ENCODE measurements at regions not wholly inside any gene's neighbourhood (a gene's known extent, or its start where the extent isn't known, plus 50 kb on each side); places are given as distances from the start of the nearest gene placed in this dataset.

DNA sequence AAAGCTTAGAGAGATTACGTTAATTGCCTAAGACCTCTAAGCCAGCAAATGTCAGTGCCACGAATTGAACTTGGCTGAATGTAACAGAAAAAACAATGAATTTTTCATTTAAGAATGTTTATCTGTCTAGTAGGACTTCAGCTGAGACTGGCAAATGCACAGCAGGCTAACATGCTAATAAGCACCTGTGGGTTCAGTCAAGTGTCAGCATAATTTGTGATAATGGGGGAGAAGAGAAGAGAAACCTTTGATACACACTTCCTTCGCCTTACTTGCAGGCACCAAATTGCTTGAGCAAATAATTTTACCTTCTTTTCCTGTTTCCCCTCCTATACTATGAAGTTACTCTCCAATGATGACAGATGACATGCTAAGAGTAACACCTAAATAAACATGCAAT, 1136.5 kb upstream of the SORCS1 start:
- 40% methylated on average over 1 of the region's 3 CpGs for WGBS (ENCODE audit: insufficient coverage)
- DNase-seq (ENCODE audit: low read depth in 4 of 6, low spot score in 6 of 6), result peak in 1 of 6 donors; percentile 5
- H3K36me3 ChIP-seq (ENCODE audit: control insufficient read depth, insufficient read depth, low read length), result no peaks in the 10 kb centered on the region
- no peaks in the 10 kb centered on the region for H3K27me3 ChIP-seq (ENCODE audit: control insufficient read depth, insufficient read depth, low read length)
- H3K4me3 ChIP-seq (ENCODE audit: low read depth, low read length), result no peak overlapping the region
- H3K27ac ChIP-seq (ENCODE audit: low read depth, low read length), result no peak overlapping the region
- no peaks in the 10 kb centered on the region for H3K4me1 ChIP-seq (ENCODE audit: control insufficient read depth, insufficient read depth, low read length)
- H3K9me3 ChIP-seq (ENCODE audit: control insufficient read depth, insufficient read depth, low read length), result no peaks in the 10 kb centered on the region

DNA sequence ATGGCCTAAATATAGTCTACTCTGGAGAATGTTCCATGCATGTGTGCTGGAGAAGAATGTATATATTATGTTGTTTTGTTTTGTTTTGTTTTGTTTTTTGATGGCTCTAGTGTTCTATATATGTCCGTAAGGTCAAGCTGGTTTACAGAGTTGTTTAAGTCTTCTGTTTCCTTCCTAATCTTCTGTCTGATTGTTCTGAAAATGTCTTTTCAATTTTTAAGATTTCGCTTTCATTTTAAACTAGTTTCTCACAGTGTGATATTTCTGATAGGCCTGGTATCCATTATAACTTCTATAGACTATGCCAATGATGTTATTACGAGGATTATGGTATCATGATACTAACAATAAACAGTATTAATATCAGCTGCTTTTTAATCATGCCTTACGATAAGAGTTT, 1126.3 kb upstream of the SORCS1 start:
- H3K27me3 ChIP-seq (ENCODE audit: control insufficient read depth, insufficient read depth, low read length), result no peaks in the 10 kb centered on the region
- H3K9me3 ChIP-seq (ENCODE audit: control insufficient read depth, insufficient read depth, low read length), result peaks cover 2% of the 10 kb centered on the region
- no peak overlapping the region for H3K4me3 ChIP-seq (ENCODE audit: low read depth, low read length)
- DNase-seq (ENCODE audit: low read depth in 4 of 6, low spot score in 6 of 6), result no peak
- H3K4me1 ChIP-seq (ENCODE audit: control insufficient read depth, insufficient read depth, low read length), result no peaks in the 10 kb centered on the region
- no CpG with 5 or more reads among the region's 4 CpGs for WGBS (ENCODE audit: insufficient coverage)
- no peak overlapping the region for H3K27ac ChIP-seq (ENCODE audit: low read depth, low read length)
- no peaks in the 10 kb centered on the region for H3K36me3 ChIP-seq (ENCODE audit: control insufficient read depth, insufficient read depth, low read length)

DNA sequence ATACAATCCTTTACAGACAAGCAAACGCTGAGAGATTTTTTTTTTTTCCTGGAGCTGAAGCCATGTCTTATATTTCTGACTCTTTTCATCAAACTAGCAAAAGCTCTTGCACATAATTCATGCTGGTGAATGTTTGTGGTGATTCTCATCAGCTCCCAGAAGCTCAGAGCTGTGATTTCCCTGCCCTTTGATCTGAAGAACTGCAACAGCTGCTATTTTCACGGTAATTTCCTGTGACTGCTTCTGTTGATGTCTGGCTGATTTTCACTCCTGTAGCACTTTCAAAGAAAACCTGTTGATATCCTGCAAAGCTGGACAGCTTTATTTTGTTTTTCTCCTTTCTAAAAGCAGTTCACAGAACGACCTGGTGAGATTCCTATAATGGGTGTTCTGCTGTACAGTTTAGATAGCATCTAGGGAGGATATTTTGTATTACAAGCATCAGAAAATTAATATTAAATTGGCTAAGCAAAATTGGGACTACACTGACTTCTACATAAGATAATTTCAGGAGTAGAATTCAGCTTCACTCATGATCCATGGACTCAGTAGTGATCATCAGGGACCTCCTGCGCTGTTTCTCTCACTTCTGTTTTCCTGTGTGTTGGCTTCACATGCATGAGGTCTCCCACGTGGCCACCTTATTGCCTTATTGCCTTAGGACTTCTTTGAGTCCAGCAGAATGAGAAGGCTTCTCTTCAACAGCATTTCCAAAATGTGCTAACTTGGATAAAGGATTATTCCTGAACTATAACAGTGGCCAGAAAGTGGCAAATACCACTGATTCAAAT, 1111.6 kb upstream of the SORCS1 start:
- Histone ChIP-seq H3K4me1 (ENCODE audit: control insufficient read depth, insufficient read depth, low read length) (no peaks in the 10 kb centered on the region), H3K27me3 (ENCODE audit: control insufficient read depth, insufficient read depth, low read length) (no peaks in the 10 kb centered on the region), H3K36me3 (ENCODE audit: control insufficient read depth, insufficient read depth, low read length) (no peaks in the 10 kb centered on the region), H3K27ac (ENCODE audit: low read depth, low read length) (no peak overlapping the region), H3K4me3 (ENCODE audit: low read depth, low read length) (no peak overlapping the region), H3K9me3 (ENCODE audit: control insufficient read depth, insufficient read depth, low read length) (no peaks in the 10 kb centered on the region)
- DNase-seq (ENCODE audit: low read depth in 4 of 6, low spot score in 6 of 6), result no peak
- 21% methylated on average over 2 of the region's 5 CpGs for WGBS (ENCODE audit: insufficient coverage)

DNA sequence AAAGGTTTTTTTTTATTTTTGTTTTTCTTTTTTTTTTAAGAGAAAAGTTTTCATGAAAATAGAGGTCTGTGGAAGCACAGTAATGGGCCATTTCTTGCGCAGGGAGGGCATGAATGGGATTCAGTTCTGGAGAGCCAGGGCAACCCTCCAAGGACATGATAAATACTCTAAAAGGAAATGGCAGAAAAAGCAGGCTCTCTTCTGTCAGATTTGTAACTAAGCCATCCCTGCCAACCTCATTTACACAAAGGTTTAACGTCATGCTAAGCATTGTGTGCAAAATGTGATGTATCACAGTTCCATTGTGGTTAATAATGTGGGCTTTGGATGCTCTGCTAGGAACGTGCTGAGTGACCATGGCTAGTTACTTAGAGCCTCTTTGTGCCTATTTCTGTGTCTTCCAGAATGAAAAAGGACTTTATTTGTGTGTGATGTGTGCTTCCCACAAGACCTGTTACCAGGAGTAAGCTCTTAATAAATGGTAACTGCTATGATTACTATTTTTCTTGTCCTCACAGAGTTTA, 1095.9 kb upstream of the SORCS1 start:
- DNase-seq (ENCODE audit: low read depth in 4 of 6, low spot score in 6 of 6), result peak; percentile 21 to 73 (median 31)
- no peaks in the 10 kb centered on the region for H3K36me3 ChIP-seq (ENCODE audit: control insufficient read depth, insufficient read depth, low read length)
- H3K9me3 ChIP-seq (ENCODE audit: control insufficient read depth, insufficient read depth, low read length), result no peaks in the 10 kb centered on the region
- no peaks in the 10 kb centered on the region for H3K4me1 ChIP-seq (ENCODE audit: control insufficient read depth, insufficient read depth, low read length)
- no peak overlapping the region for H3K4me3 ChIP-seq (ENCODE audit: low read depth, low read length)
- H3K27me3 ChIP-seq (ENCODE audit: control insufficient read depth, insufficient read depth, low read length), result no peaks in the 10 kb centered on the region
- H3K27ac ChIP-seq (ENCODE audit: low read depth, low read length), result no peak overlapping the region
- whole genome bisulfite sequencing (ENCODE audit: insufficient coverage), result 22% methylated on average over 1 of the region's 3 CpGs

DNA sequence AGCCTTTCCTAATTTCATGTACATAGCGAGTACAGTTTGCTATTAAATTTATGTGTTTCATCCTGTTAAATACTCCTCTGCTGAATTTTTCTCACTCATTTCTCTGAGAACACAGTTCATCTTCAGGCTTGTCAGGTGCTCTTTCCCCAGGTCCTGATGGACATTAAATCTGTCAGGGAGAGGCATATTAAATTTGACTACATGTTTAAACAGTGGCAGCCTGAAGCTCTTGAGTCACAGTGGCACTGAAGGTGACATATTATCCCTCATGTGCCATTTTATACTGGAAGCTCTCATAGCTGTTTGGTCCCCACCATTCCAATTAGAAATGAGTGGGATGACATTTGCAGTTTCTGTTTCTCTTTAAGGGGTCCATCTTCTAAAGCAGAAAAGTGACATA, 1089.6 kb upstream of the SORCS1 start:
- DNase-seq (ENCODE audit: low read depth in 4 of 6, low spot score in 6 of 6), result peak in 1 of 6 donors; percentile 42
- Histone ChIP-seq H3K27me3 (ENCODE audit: control insufficient read depth, insufficient read depth, low read length) (no peaks in the 10 kb centered on the region), H3K4me3 (ENCODE audit: low read depth, low read length) (no peak overlapping the region), H3K4me1 (ENCODE audit: control insufficient read depth, insufficient read depth, low read length) (no peaks in the 10 kb centered on the region), H3K36me3 (ENCODE audit: control insufficient read depth, insufficient read depth, low read length) (no peaks in the 10 kb centered on the region), H3K27ac (ENCODE audit: low read depth, low read length) (no peak overlapping the region), H3K9me3 (ENCODE audit: control insufficient read depth, insufficient read depth, low read length) (no peaks in the 10 kb centered on the region)
- WGBS (ENCODE audit: insufficient coverage), result no CpG with 5 or more reads among the region's 1 CpG

DNA sequence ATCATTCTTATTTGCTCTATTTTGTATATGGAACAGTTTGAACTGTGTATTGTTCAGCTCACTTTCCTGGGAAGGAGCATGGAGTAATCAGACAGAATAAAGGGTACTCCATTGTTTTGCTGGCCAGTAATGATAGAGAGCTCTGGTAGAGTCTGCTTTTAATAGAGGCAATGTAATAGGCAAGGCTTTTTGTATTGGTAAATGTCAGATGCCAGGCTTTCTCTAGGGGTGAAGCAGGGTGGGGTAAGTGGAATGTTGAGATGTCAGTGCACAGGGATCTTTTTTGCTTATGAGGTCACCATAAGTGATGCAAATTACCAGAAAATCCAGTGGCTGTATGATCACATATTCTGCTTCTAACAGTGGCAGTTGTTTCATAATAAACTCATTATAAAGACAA, 1088.3 kb upstream of the SORCS1 start:
- no peaks in the 10 kb centered on the region for H3K4me1 ChIP-seq (ENCODE audit: control insufficient read depth, insufficient read depth, low read length)
- no peaks in the 10 kb centered on the region for H3K9me3 ChIP-seq (ENCODE audit: control insufficient read depth, insufficient read depth, low read length)
- no peaks in the 10 kb centered on the region for H3K36me3 ChIP-seq (ENCODE audit: control insufficient read depth, insufficient read depth, low read length)
- DNase-seq (ENCODE audit: low read depth in 4 of 6, low spot score in 6 of 6), result no peak
- no peak overlapping the region for H3K4me3 ChIP-seq (ENCODE audit: low read depth, low read length)
- no peaks in the 10 kb centered on the region for H3K27me3 ChIP-seq (ENCODE audit: control insufficient read depth, insufficient read depth, low read length)
- H3K27ac ChIP-seq (ENCODE audit: low read depth, low read length), result no peak overlapping the region

DNA sequence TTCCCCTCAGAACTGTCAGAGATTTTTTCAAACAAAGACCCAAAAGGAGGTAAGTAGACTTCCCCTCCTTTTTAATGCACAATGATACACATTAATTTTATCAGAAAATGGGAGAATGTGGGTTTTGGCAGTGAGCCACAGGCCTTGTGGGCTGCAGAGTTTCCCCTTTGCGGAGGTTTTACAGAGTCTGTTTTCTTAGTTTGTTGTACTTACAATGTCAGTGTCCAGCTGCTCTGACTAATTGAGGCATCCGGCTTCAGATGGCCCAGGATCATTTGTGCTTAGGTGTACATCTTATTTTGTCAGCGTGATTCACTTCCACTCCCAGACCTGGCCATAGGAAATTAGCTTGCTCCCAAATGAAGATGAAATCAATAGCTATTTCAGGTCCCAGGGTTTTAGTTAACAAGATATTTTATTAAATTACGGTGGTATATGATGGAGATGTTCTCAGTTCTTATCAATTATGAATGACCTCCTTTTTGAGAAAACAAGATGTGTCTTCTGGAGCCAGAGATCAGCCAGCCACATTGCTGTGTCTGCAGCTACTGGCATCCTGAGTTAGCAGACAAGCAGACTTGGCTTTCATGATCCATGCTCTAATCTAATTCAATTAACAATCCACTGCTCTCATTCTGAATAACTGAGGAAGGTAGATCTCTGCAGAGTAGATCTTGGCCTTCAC, 1086.6 kb upstream of the SORCS1 start:
- no peak for DNase-seq (ENCODE audit: low read depth in 4 of 6, low spot score in 6 of 6)
- Histone ChIP-seq H3K36me3 (ENCODE audit: control insufficient read depth, insufficient read depth, low read length) (no peaks in the 10 kb centered on the region), H3K4me3 (ENCODE audit: low read depth, low read length) (no peak overlapping the region), H3K27me3 (ENCODE audit: control insufficient read depth, insufficient read depth, low read length) (no peaks in the 10 kb centered on the region), H3K27ac (ENCODE audit: low read depth, low read length) (no peak overlapping the region), H3K4me1 (ENCODE audit: control insufficient read depth, insufficient read depth, low read length) (no peaks in the 10 kb centered on the region), H3K9me3 (ENCODE audit: control insufficient read depth, insufficient read depth, low read length) (no peaks in the 10 kb centered on the region)
- WGBS (ENCODE audit: insufficient coverage), result 80% methylated on average over 1 of the region's 4 CpGs

DNA sequence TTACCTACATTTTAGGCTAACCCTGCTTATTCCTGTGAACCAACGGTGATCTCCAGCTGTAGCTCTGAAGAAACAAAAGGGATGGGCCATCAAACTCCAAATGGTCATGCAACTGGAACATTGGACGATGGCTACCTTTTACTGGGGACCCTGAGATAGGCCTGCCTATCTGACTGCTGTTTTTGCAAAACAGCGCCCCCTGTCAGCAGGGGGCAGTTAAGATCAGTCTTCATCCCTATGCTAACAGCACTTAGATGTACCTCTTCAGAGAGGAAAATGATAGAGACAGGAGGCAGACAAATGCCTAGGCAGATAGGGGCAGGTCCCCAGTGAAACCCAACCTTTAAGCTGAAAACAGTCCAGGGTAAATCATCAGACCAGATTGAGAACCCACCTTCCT, 1085.4 kb upstream of the SORCS1 start:
- H3K27me3 ChIP-seq (ENCODE audit: control insufficient read depth, insufficient read depth, low read length), result no peaks in the 10 kb centered on the region
- H3K9me3 ChIP-seq (ENCODE audit: control insufficient read depth, insufficient read depth, low read length), result no peaks in the 10 kb centered on the region
- DNase-seq (ENCODE audit: low read depth in 4 of 6, low spot score in 6 of 6), result no peak
- H3K36me3 ChIP-seq (ENCODE audit: control insufficient read depth, insufficient read depth, low read length), result no peaks in the 10 kb centered on the region
- no peak overlapping the region for H3K27ac ChIP-seq (ENCODE audit: low read depth, low read length)
- no peak overlapping the region for H3K4me3 ChIP-seq (ENCODE audit: low read depth, low read length)
- no peaks in the 10 kb centered on the region for H3K4me1 ChIP-seq (ENCODE audit: control insufficient read depth, insufficient read depth, low read length)
- WGBS (ENCODE audit: insufficient coverage), result 80% methylated on average over 3 of the region's 3 CpGs

DNA sequence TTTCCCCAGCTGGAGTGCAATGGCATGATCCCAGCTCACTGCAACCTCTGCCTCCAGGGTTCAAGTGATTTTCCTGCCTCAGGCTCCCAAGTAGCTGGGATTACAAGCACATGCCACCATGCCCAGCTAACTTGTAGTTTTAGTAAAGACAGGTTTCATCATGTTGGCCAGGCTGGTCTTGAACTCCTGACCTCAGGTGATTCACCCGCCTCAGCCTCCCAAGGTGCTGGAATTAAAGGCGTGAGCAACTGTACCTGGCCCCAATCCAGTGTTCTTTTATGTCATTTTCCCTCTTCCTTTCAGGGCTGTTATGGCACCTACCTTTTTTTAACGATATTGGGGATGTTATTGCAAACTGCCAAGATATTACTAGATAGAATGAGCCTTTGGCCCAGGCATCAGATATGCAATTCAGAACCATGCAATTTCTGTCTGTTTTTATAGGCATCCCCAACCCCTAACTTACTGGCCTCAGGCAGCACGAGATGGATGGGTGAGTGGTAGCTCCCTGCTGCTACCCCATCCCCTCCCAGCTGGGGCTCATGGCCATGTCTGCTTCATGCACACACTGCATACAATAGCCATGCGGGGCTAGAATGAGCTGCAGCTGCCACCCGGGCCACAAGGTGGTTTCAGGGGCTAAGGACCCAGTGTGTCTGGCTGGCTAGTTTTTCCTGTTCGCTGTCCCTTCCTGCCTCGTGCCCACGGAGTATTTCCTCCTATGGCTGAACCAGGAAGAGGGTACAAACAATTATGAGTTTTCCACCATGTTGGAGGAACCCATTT, 1080.1 kb upstream of the SORCS1 start:
- H3K9me3 ChIP-seq (ENCODE audit: control insufficient read depth, insufficient read depth, low read length), result peaks cover 6% of the 10 kb centered on the region
- no peak for DNase-seq (ENCODE audit: low read depth in 4 of 6, low spot score in 6 of 6)
- no peaks in the 10 kb centered on the region for H3K36me3 ChIP-seq (ENCODE audit: control insufficient read depth, insufficient read depth, low read length)
- no peaks in the 10 kb centered on the region for H3K27me3 ChIP-seq (ENCODE audit: control insufficient read depth, insufficient read depth, low read length)
- H3K4me3 ChIP-seq (ENCODE audit: low read depth, low read length), result no peak overlapping the region
- WGBS (ENCODE audit: insufficient coverage), result 83% methylated on average over 7 of the region's 9 CpGs
- no peaks in the 10 kb centered on the region for H3K4me1 ChIP-seq (ENCODE audit: control insufficient read depth, insufficient read depth, low read length)
- H3K27ac ChIP-seq (ENCODE audit: low read depth, low read length), result no peak overlapping the region
